ENCODE measurements at regions not wholly inside any gene's neighbourhood (a gene's known extent, or its start where the extent isn't known, plus 50 kb on each side); places are given as distances from the start of the nearest gene placed in this dataset.
"Not testable (repeated sequence)": the region's sequence is repeated elsewhere in the genome, so short reads cannot be mapped to it uniquely, and the experiment has no call there.

GRCh38 chr7:6953138-6953797, 127.2 kb upstream of the CCZ1B start:
- H3K4me3 ChIP-seq (ENCODE audit: low read depth, low read length); in situ Hi-C loops (cut with HindIII; ENCODE audit: low sequenced_read_pairs); DNase-seq (ENCODE audit: low read depth, low spot score): not testable (repeated sequence)
- TF ChIP-seq CTCF (IDR thresholded peaks at IDR 0.05; ENCODE audit: low read depth, low read length): peak; percentile 31

DNA sequence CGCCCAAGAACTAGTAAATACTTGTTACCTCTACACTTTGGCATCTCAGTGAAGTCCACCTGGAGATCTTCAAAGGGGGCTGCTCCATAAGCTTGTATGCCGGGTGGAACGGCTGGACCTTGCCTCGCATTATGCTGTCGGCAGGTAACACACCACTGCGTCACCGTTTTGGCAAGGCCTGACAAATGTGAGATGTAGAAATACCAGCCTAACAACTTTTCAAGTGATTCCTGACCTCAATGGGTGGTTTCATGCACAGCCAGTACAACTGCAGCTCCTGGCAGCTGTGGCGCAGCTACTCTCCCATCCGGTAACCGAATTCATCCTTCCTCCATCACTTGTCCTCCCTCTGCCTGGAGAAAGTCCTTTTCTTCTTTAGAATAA, 127.7 kb upstream of the CCZ1B start:
- in situ Hi-C loops (cut with HindIII; ENCODE audit: low sequenced_read_pairs); DNase-seq (ENCODE audit: low read depth, low spot score); H3K4me3 ChIP-seq (ENCODE audit: low read depth, low read length): not testable (repeated sequence)

DNA sequence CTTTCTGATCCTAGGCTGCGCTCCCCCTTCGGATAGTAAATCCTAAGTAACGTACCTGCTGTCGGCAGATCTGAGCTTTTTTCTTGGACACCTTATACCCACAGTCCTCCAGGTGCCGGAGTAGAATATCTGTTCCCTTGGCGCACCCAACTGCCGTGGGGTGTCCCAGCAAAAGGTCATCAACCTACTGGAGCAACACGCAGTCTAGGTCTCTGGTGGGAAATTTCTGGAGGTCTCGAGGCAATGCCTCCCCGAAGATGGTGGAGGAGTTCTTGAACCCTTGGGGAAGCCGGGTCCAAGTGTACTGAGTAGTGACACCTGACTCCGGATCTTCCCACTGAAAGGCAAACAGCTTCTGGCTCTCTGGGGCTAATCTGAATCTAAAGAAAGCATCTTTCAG, 129.3 kb upstream of the CCZ1B start:
- in situ Hi-C loops (cut with HindIII; ENCODE audit: low sequenced_read_pairs); H3K4me3 ChIP-seq (ENCODE audit: low read depth, low read length); DNase-seq (ENCODE audit: low read depth, low spot score): not testable (repeated sequence)

DNA sequence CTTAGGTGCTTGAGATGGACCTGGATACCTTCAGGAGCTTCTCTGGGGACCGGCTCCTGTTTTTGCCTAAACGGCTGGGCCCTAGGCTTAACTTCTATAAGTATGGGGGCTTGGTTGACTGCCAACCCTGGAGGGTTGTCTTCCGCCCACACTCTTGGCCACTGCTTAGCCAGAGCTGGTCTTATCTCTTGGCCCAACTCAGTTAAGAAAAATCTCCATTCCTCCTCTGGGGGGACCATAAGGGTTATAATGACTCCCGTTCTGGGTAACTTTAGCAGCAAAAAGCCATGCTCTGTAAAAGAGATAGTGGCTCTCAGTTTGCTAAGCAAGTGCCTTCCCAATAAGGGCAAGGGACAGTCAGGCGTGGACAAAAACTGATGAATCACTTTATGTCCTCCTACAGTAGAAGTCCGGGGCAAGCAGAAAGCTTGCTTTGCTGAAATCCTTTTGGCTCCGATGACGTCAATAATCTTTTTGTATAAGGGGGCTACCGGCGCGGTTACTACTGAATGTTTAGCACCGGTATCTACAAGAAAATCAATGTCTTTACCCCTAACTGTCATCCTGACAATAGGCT, 130.0 kb upstream of the CCZ1B start:
- in situ Hi-C loops (cut with HindIII; ENCODE audit: low sequenced_read_pairs); H3K4me3 ChIP-seq (ENCODE audit: low read depth, low read length); DNase-seq (ENCODE audit: low read depth, low spot score): not testable (repeated sequence)

DNA sequence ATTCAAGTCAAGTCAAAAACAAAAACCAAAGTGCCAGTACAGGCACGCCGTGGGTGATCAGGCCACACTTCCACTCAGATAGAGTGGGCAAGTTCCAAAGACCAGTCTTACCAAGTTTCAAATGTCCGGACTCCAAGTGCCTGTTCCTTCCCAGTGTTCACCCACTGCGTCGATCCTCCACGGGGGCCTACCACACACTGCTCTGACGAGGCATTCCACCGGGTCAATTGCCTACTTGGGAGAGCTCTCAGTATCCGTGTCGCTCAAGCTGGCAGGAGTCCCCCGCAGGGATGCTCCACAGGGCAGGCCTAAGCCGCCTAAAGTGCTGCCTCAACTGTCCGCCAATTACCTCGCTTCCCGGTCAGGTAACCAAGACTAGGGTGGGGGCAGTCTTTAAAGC, 132.3 kb upstream of the CCZ1B start:
- DNase-seq (ENCODE audit: low read depth, low spot score); in situ Hi-C loops (cut with HindIII; ENCODE audit: low sequenced_read_pairs); H3K4me3 ChIP-seq (ENCODE audit: low read depth, low read length): not testable (repeated sequence)

- in situ Hi-C loops (cut with HindIII; ENCODE audit: low sequenced_read_pairs); DNase-seq (ENCODE audit: low read depth, low spot score); H3K4me3 ChIP-seq (ENCODE audit: low read depth, low read length): not testable (repeated sequence)
These were observed 133.9 kb upstream of the CCZ1B start for GRCh38 chr7:6959942-6960341.

- H3K4me3 ChIP-seq (ENCODE audit: low read depth, low read length); DNase-seq (ENCODE audit: low read depth, low spot score); in situ Hi-C loops (cut with HindIII; ENCODE audit: low sequenced_read_pairs): not testable (repeated sequence)
These were observed 136.8 kb upstream of the CCZ1B start for GRCh38 chr7:6962871-6963270.

DNA sequence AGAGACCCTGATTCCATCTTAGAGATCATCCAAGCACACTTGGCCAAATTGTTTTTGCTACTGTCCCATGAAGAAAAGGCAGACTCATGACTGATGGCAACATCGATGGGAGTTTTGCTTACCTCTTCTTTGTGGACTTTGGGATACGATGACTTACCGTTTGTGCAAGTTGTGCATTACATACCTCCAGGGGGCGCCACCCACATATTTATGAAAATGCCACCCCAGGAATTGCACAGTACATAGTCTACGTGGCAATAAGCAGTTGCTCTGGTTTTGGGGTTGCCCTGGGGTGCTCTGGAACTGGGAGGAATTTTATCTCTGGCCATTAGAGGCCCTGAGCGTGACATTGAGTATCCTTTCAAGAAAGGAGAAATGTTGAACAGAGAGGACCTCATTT, 139.0 kb upstream of the CCZ1B start:
- H3K4me3 ChIP-seq (ENCODE audit: low read depth, low read length); in situ Hi-C loops (cut with HindIII; ENCODE audit: low sequenced_read_pairs): not testable (repeated sequence)
- peak; percentile 15 for TF ChIP-seq CTCF (IDR thresholded peaks at IDR 0.05; ENCODE audit: low read depth, low read length)
- peak; percentile 1 for DNase-seq (ENCODE audit: low read depth, low spot score)

DNA sequence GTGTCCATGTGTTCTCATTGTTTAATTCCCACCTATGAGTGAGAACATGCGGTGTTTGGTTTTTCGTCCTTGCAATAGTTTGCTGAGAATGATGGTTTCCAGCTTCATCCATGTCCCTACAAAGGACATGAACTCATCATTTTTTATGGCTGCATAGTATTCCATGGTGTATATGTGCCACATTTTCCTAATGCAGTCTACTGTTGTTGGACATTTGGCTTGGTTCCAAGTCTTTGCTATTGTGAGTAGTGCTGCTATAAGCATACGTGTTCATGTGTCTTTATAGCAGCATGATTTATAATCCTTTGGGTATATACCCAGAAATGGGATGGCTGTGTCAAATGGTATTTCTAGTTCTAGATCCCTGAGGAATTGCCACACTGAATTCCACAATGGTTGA, 144.1 kb upstream of the CCZ1B start:
- DNase-seq (ENCODE audit: low read depth, low spot score); H3K4me3 ChIP-seq (ENCODE audit: low read depth, low read length); in situ Hi-C loops (cut with HindIII; ENCODE audit: low sequenced_read_pairs): not testable (repeated sequence)

DNA sequence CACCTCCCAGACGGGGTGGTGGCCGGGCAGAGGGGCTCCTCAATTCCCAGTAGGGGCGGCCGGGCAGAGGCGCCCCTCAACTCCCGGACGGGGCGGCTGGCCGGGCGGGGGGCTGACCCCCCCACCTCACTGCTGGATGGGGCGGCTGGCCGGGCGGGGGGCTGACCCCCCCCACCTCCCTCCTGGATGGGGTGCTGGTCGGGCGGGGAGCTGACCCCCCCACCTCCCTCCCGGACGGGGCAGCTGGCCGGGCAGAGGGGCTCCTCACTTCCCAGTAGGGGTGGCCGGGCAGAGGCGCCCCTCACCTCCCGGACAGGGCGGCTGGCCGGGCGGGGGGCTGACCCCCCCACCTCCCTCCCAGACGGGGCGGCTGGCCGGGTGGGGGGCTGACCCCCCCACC, 148.8 kb upstream of the CCZ1B start:
- H3K4me3 ChIP-seq (ENCODE audit: low read depth, low read length); in situ Hi-C loops (cut with HindIII; ENCODE audit: low sequenced_read_pairs); DNase-seq (ENCODE audit: low read depth, low spot score): not testable (repeated sequence)

DNA sequence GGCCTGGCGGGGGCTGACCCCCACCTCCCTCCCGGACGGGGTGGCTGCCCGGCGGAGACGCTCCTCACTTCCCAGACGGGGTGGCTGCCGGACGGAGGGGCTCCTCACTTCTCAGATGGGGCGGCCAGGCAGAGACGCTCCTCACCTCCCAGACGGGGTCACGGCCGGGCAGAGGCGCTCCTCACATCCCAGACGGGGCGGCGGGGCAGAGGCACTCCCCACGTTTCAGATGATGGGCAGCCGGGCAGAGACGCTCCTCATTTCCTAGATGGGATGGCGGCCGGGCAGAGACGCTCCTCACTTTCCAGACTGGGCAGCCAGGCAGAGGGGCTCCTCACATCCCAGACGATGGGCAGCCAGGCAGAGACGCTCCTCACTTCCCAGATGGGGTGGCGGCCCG, 149.3 kb upstream of the CCZ1B start:
- in situ Hi-C loops (cut with HindIII; ENCODE audit: low sequenced_read_pairs); H3K4me3 ChIP-seq (ENCODE audit: low read depth, low read length): not testable (repeated sequence)

DNA sequence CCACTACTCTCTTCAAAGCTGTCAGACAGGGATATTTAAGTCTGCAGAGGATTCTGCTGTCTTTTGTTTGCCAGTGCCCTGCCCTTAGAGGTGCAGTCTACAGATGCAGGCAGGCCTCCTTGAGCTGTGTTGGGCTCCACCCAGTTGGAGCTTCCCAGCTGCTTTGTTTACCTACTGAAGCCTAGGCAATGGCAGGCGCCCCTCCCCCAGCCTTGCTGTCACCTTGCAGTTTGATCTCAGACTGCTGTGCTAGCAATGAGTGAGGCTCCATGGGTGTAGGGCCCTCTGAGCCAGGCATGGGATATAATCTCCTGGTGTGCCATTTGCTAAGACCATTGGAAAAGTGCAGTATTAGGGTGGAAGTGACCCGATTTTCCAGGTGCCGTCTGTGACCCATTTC, 151.3 kb upstream of the CCZ1B start:
- DNase-seq (ENCODE audit: low read depth, low spot score); in situ Hi-C loops (cut with HindIII; ENCODE audit: low sequenced_read_pairs): not testable (repeated sequence)

More for the DNA sequence above, 149.3 kb upstream of the CCZ1B start:
- DNase-seq (ENCODE audit: low read depth, low spot score): not testable (repeated sequence)

GRCh38 chr7:6978326-6978725, 152.3 kb upstream of the CCZ1B start:
- H3K4me3 ChIP-seq (ENCODE audit: low read depth, low read length); in situ Hi-C loops (cut with HindIII; ENCODE audit: low sequenced_read_pairs); DNase-seq (ENCODE audit: low read depth, low spot score): not testable (repeated sequence)

More for the DNA sequence above, 151.3 kb upstream of the CCZ1B start:
- H3K4me3 ChIP-seq (ENCODE audit: low read depth, low read length): not testable (repeated sequence)

DNA sequence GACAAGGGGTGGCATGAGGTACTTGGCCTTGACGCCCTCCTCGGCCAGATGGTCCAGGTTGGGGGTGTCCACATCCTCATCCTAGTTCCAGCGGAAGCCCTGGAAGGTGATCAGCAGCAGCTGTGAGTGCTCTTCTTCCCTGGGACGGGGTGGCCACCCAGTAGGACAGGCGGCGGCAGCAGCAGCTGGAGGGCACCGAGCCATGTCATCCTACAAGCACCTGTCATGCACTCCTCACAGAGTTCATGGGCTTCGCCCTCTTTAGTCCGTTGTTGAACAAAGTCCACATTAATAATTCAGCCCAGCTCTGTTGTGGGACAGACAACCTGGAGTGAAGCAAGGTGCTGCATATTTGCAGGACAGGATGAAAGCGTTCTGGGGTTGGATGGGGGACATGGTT, 153.4 kb upstream of the CCZ1B start:
- in situ Hi-C loops (cut with HindIII; ENCODE audit: low sequenced_read_pairs); DNase-seq (ENCODE audit: low read depth, low spot score); H3K4me3 ChIP-seq (ENCODE audit: low read depth, low read length): not testable (repeated sequence)

DNA sequence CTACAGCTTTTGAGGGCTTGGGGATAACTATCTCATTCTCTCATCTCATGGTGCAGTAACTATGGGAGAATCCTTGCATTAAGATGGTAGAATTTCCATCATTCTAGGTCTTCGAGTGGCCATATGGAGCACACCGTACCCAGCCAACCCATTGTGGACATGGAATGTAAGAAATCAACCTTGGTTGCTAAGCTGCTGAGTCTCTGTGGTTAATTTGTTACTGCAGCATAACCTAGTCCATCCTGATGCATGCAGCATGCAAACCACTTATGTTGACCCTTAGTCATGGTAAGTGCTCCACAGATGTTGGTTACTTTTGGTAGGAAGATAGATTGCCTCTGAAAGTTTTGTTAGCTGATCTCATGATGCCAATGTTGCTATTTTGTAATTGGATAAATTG, 156.3 kb upstream of the CCZ1B start:
- in situ Hi-C loops (cut with HindIII; ENCODE audit: low sequenced_read_pairs); H3K4me3 ChIP-seq (ENCODE audit: low read depth, low read length); DNase-seq (ENCODE audit: low read depth, low spot score): not testable (repeated sequence)

DNA sequence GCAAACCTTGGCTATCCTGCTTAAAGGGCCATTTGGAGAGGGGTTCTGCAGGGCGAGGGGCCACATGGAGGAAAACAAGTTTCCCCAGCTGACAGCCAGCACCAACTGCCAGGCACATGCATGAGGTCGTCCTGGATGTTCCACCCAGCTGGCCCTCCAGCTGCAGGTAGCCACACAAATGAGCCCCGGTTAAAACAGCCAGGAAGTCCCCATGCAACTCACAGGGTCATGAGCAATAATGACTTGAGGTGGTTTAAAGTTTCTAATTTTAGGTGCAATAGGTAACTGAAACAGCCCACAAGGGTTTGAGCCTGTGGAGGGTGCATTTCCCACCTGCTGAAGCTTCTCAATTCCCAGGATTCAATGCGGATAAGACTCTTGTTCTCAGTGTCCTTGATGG, 160.8 kb upstream of the CCZ1B start:
- H3K4me3 ChIP-seq (ENCODE audit: low read depth, low read length); in situ Hi-C loops (cut with HindIII; ENCODE audit: low sequenced_read_pairs); DNase-seq (ENCODE audit: low read depth, low spot score): not testable (repeated sequence)
